A549 (cell line): ENCODE measurements at regions not wholly inside any gene's neighbourhood (a gene's known extent, or its start where the extent isn't known, plus 50 kb on each side); places are given as distances from the start of the nearest gene placed in this dataset.
A peak's percentile ranks its signal among the peaks of the same experiment; 100 is the strongest.

Source experiments
- ATAC-seq, 2 experiments: fragments of 200-7000 bp in 1 of 2; fragments of >200 bp in 1 of 2; cut with Nextera tagmentation in 1 of 2; cut with Tn5 transposase in 1 of 2; 3 replicates each; pipeline versions ENCODE4 v1.8.0 to v1.9.1; 2018 to 2020; ENCODE audit warnings: mild to moderate bottlenecking in 1 of 2, moderate library complexity in 1 of 2
- CTCF ChIA-PET: fragments of 300-600 bp; sonication (Branson Sonifier 250); formaldehyde crosslinking; extraction: SDS; loops from one replicate; lab custom pipeline; 2021; ENCODE audit warnings: antibody characterized with exemption, inconsistent platforms; lab: Yijun Ruan, JAX
- POLR2A ChIA-PET: fragments of 350-600 bp; formaldehyde crosslinking; extraction: SDS; loops from one replicate; lab custom pipeline; 2021; ENCODE audit warnings: antibody characterized with exemption, inconsistent platforms; lab: Yijun Ruan, JAX
- DNase-seq, 2 experiments: peaks; one replicate each; pipeline versions ENCODE4 v3.0.0 to v3.0.0-alpha.2; 2011 to 2016; ENCODE audit warnings: low read depth in 1 of 2, low spot score in 1 of 2
- FAIRE-seq: peaks from 2 replicates; lab custom pipeline; 2011; peaks lifted over from hg19 to GRCh38; lab: Jason Lieb, UNC
- H3K27ac ChIP-seq, 2 experiments: fragments of >200 bp; sonication (Bioruptor Twin); formaldehyde crosslinking; 3 replicates each; pipeline ENCODE4 v1.5.1; 2016 to 2017
- H3K4me1 ChIP-seq: fragments of >200 bp; sonication (Bioruptor Twin); formaldehyde crosslinking; 3 replicates; pipeline ENCODE4 v1.6.1; 2016
- H3K4me2 ChIP-seq: fragments of >200 bp; sonication (Bioruptor Twin); formaldehyde crosslinking; 3 replicates; pipeline ENCODE4 v1.6.1; 2016
- H3K4me3 ChIP-seq: fragments of >200 bp; sonication (Bioruptor Twin); formaldehyde crosslinking; 3 replicates; pipeline ENCODE4 v1.5.1; 2016
- H3K9me3 ChIP-seq: fragments of >200 bp; sonication (Bioruptor Twin); formaldehyde crosslinking; 3 replicates; pipeline ENCODE4 v1.6.1; 2016
- CBX2 ChIP-seq: fragments of 200-600 bp; sonication (generic); IDR thresholded peaks from 2 replicates; pipeline ENCODE4 v1.6.1; 2016; ENCODE audit warnings: low read depth, mild to moderate bottlenecking, borderline replicate concordance
- CHD4 ChIP-seq: fragments of 200-600 bp; sonication (generic); IDR thresholded peaks from 2 replicates; pipeline ENCODE4 v1.6.1; 2016; ENCODE audit warnings: antibody characterized with exemption, mild to moderate bottlenecking, borderline replicate concordance
- CTCF ChIP-seq: fragments of >200 bp; sonication (Bioruptor Twin); formaldehyde crosslinking; IDR thresholded peaks from 3 replicates; pipeline ENCODE4 v1.5.1; 2016
- E2F6 ChIP-seq: IDR thresholded peaks from 2 replicates; pipeline ENCODE4 v1.6.1; 2012; ENCODE audit warnings: low read depth, borderline replicate concordance
- EHF ChIP-seq: fragments of 250-450 bp; sonication (Bioruptor Pico); IDR thresholded peaks from 2 replicates; pipeline ENCODE4 v1.5.0; 2020; ENCODE audit warnings: mild to moderate bottlenecking
- EP300 ChIP-seq, 2 experiments: fragments of >200 bp; sonication (Bioruptor Twin); formaldehyde crosslinking; IDR thresholded peaks; 2 replicates in 1 of 2; 3 replicates in 1 of 2; pipeline ENCODE4 v1.6.1; 2016 to 2017
- ESRRA ChIP-seq: fragments of 150-350 bp; IDR thresholded peaks from 2 replicates; pipeline ENCODE4 v1.6.1; 2014; ENCODE audit warnings: mild to moderate bottlenecking, low read length, borderline replicate concordance
- FOSL2 ChIP-seq, 2 experiments: fragments of 450-650 bp in 1 of 2; fragments of >200 bp in 1 of 2; sonication (Bioruptor Twin) in 1 of 2; formaldehyde crosslinking; IDR thresholded peaks; 2 replicates each; pipeline versions ENCODE4 v1.5.0 to v1.6.1; 2016 to 2020; ENCODE audit warnings: mild to moderate bottlenecking in 1 of 2, moderate library complexity in 1 of 2
- FOXS1 ChIP-seq: fragments of 250-450 bp; sonication (Bioruptor Pico); IDR thresholded peaks from 2 replicates; pipeline ENCODE4 v1.5.0; 2020; ENCODE audit warnings: mild to moderate bottlenecking, moderate library complexity
- KDM1A ChIP-seq: fragments of 200-600 bp; sonication (generic); IDR thresholded peaks from 2 replicates; pipeline ENCODE4 v1.6.1; 2016; ENCODE audit warnings: low read depth, mild to moderate bottlenecking
- MAFK ChIP-seq: fragments of 450-650 bp; IDR thresholded peaks from 2 replicates; pipeline ENCODE4 v1.6.1; 2014; ENCODE audit not compliant: partially characterized antibody
- POLR2A ChIP-seq: IDR thresholded peaks from 2 replicates; pipeline ENCODE4 v1.6.1; 2012; ENCODE audit warnings: mild to moderate bottlenecking, low read length
- POLR2AphosphoS2 ChIP-seq: conservative IDR thresholded peaks from 2 replicates; pipeline ENCODE4 v1.6.1; 2012; ENCODE audit warnings: low read length, improper control_type of control experiment, inconsistent platforms
- RAD21 ChIP-seq, 2 experiments: fragments of >200 bp in 1 of 2; sonication (Bioruptor Twin) in 1 of 2; formaldehyde crosslinking in 1 of 2; IDR thresholded peaks in 1 of 2; conservative IDR thresholded peaks in 1 of 2; 2 replicates in 1 of 2; 3 replicates in 1 of 2; pipeline ENCODE4 v1.6.1; 2012 to 2018; ENCODE audit warnings: inconsistent platforms in 1 of 2
- RFX5 ChIP-seq: fragments of 450-650 bp; IDR thresholded peaks from 2 replicates; pipeline ENCODE4 v1.7.1; 2014; ENCODE audit warnings: antibody characterized with exemption, mild to moderate bottlenecking, moderate library complexity
- SMC3 ChIP-seq: fragments of >200 bp; sonication (Bioruptor Twin); formaldehyde crosslinking; IDR thresholded peaks from 3 replicates; pipeline ENCODE4 v1.6.1; 2018; ENCODE audit warnings: inconsistent platforms
- USF2 ChIP-seq: fragments of 450-650 bp; IDR thresholded peaks from 2 replicates; pipeline ENCODE4 v1.6.1; 2014; ENCODE audit warnings: antibody characterized with exemption
- WGBS: methylation state at CpG from one replicate; pipeline ENCODE4 v1.1.6; 2017; ENCODE audit errors: missing lambda C conversion rate; 5-methylcytosine and 5-hydroxymethylcytosine counted together

- H3K9me3 ChIP-seq: no peaks in the 10 kb centered on the region
- WGBS: 39% methylated on average over 2 of the region's 2 CpGs
- POLR2A ChIA-PET: no interaction called here
These were observed 188.5 kb upstream of the BMPER start for GRCh38 chr7:33716581-33717477.

GRCh38 chr7:33719059-33719581 lies 186.2 kb upstream of the BMPER start:
- no peak for ATAC-seq

More at GRCh38 chr7:33716581-33717477, 188.5 kb upstream of the BMPER start:
- Histone ChIP-seq H3K27ac (0 out of 6 replicates have a peak overlapping the region, but pooled peaks of 1 of the 2 experiments have one; percentile 5), H3K4me3 (no peak overlapping the region), H3K4me2 (peak overlapping the region; percentile 5; the same call in 2 of the 3 replicates), H3K4me1 (peaks cover 11% of the 10 kb centered on the region)
- peak; percentile 51 to 77; a peak in 3 of 6 replicates for ATAC-seq
- no peak for TF ChIP-seq KDM1A
- TF ChIP-seq SMC3: peak; percentile 58
- TF ChIP-seq RFX5: peak; percentile 72
- TF ChIP-seq CTCF: peak; percentile 93
- TF ChIP-seq RAD21 (conservative IDR thresholded peaks at IDR 0.05 in 1 of 2, IDR thresholded peaks at IDR 0.05 in 1 of 2): peak; percentile 61 to 68
- peak; percentile 51 for FAIRE-seq
- CTCF ChIA-PET: interaction anchor here (0.6 to 3.3 kb wide), 20 partner anchors 9 to 534 kb away, joined by 3 to 17 read pairs (median 4); no protein-coding TSS in a partner anchor
- peak; percentile 14 to 68 for DNase-seq

GRCh38 chr7:33720139-33720538 lies 185.2 kb upstream of the BMPER start:
- DNase-seq (no peak), ATAC-seq (no peak), FAIRE-seq (no peak)
- ChIA-PET POLR2A (no interaction called here), CTCF (interaction anchor here (1.2 to 4.0 kb wide), 2 partner anchors 12 to 175 kb away, joined by 4 to 15 read pairs; no protein-coding TSS in a partner anchor)
- no peak for TF ChIP-seq POLR2AphosphoS2
- TF ChIP-seq EP300 (IDR thresholded peaks at IDR 0.05): no peak
- TF ChIP-seq FOSL2 (IDR thresholded peaks at IDR 0.05): no peak
- TF ChIP-seq FOSL2 (CRISPR knock-in tag; IDR thresholded peaks at IDR 0.05): no peak
- TF ChIP-seq FOXS1 (CRISPR knock-in tag): no peak
- no peak for TF ChIP-seq CTCF
- no peak for TF ChIP-seq CHD4
- TF ChIP-seq USF2: no peak
- no peak for TF ChIP-seq MAFK
- TF ChIP-seq RFX5: no peak
- TF ChIP-seq E2F6: no peak
- TF ChIP-seq CBX2: no peak
- no peak for TF ChIP-seq POLR2A
- Histone ChIP-seq H3K9me3 (no peaks in the 10 kb centered on the region), H3K4me2 (no peak overlapping the region), H3K27ac (no peak overlapping the region), H3K4me1 (peaks cover 32% of the 10 kb centered on the region), H3K4me3 (no peak overlapping the region)
- 79% methylated on average over 4 of the region's 4 CpGs for WGBS

More at GRCh38 chr7:33719059-33719581, 186.2 kb upstream of the BMPER start:
- ChIA-PET CTCF (interaction anchor here (0.9 to 4.0 kb wide), 3 partner anchors 13 to 385 kb away, joined by 3 to 15 read pairs (median 4); no protein-coding TSS in a partner anchor), POLR2A (no interaction called here)
- Histone ChIP-seq H3K27ac (no peak overlapping the region), H3K4me1 (peaks cover 28% of the 10 kb centered on the region), H3K4me3 (no peak overlapping the region), H3K4me2 (no peak overlapping the region), H3K9me3 (no peaks in the 10 kb centered on the region)
- TF ChIP-seq EHF (CRISPR knock-in tag) (no peak), ESRRA (no peak)
- 72% methylated on average over 5 of the region's 5 CpGs for WGBS
- DNase-seq: no peak
- no peak for FAIRE-seq
